ENCODE measurements at regions not wholly inside any gene's neighbourhood (a gene's known extent, or its start where the extent isn't known, plus 50 kb on each side); places are given as distances from the start of the nearest gene placed in this dataset.

GRCh38 chr13:26968431-26969341 is 202.9 kb downstream of the USP12 start:
- Histone ChIP-seq H3K4me3 (no peak overlapping the region), H3K27ac (no peak overlapping the region)

DNA sequence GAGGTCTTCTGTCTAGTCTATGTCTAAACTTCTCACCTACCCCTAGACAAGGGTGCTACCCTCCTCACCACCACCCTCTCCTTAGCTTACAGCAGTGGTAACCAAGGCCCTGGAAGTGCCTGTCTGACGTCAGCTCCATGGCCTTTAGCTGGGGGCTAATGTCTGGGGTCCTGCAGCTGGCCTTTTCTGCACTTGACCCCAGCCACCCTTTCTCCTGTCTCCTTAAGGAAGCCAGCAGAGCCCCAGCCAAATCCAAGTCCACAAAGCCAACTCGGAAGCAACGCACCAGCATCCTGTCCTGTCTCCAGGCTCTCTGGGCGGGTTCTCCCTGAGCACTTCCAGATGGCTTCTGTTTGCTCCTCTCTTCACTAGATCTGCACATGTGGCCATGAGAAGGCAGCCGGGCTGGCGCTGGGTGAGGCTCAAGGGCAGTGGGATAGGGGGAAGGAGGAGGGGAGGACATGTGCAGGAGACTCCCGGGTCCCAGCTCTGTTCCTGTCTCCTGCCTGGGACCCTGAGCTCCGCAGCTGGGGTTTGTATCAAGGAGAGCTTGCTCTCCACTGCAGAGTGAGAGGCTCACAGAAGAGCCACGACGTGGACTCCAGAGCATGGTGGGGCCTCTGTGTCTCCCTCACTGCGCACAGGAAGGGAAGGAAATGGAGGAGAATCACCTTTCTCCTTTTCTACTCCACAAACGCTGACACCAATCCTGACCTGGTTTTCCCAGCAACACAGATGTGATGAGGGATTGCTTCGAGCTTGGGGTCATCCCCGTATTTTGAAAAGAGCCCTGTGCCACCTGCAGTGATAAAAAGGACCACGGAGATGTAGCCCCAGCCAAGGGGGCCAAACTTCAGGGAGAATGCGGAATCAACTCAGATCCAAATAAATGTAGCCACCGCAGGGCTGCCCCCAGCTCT is 204.2 kb downstream of the USP12 start:
- Histone ChIP-seq H3K27ac (no peak overlapping the region), H3K4me3 (no peak overlapping the region)

DNA sequence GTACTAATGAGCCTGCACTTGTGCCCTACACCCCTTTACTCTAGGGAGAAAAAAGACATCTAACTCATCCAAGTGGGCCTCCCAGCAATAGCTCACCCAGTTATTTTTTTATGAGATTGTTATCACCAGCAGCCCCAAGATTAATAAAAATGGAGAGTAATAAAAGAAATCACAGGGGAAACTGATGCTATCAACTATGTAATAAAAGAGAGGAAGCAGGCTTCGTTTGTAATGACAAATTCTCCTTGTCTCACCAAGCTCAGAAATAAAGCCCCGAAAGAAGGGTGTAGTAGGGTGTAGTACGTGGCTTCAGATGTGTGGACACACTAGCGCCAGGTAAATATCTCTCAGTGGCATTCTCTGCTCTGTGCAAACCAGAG is 204.9 kb downstream of the USP12 start:
- Histone ChIP-seq H3K27ac (no peak overlapping the region), H3K4me3 (no peak overlapping the region)

DNA sequence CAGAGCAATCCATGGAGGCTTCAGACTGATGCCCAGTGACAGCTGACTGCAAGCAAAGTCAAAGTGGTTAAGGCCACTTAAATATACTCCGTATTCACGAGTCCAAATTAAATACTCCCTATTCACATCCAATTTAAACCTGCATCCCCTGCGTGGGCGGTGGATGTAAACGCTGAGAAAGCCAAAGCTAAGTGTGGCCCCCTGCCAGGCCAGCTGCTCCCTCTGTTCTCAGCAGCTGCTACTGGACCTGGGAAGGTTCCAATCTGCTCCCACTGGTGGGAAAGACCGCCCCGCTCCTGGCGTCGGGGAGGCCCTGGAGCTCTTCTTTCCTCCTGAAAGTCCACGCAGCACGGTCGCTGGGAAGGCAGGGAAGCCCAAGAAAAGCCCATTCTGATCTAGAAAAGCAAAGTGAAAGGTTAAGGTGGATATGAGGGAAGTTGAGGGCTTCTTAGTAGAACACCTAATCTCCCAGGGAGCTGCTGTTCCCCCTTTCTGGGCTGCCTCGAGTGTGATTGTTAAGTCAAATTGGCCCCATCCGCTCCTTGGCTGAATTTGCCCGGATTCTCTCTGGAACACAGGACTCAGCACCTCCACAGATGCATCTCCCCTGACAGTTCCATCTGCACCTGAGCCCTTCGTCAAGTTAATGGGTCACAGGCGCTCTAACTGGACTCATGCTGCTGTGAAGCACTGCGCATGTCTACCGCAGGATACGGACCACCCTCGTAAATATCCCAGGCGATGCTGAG is 205.5 kb downstream of the USP12 start:
- no peak overlapping the region for H3K27ac ChIP-seq

DNA sequence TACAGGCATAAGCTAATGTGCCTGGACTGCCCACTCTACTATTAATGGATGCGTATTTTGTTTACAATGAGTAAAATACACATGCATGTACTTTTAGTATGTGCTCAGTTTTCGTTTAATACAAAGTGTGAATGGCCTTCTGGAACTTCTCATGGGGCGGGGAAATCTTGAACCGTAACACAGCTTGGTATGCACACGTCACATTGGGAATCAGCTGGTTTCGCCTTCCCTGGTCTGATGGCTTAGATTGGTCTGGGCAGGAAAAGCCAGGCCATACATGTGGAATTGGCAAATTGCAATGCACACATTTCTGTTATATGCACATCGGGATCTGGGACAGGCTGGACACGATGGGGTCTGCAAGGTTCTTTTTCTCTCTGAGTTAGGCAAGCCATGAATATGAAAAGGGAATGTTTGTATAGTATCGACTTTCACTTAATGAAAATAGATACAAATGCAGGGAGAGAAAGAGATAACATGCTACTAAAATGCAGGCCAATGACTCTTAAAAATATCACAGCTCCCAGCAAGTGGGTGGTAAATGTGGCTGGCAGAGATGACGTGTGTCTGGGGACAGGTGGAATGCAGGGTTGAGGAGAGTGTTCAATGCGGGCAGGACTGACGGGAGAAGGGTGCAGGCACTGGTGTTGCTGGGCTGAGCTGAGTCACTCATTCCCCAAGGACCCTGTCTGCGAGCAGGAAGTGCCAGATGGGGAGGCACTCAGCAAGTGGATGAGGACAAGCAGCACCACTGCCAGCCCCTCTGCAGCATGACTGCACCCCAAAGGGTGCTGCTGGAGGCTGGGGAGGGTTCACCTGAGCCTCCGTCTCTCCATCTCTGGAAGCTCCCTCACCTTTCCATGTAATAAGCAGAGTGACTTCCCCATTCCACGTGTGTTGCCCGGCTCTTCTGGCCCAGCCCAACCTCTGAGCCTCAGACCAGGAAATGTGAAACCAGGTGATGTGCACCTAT is 204.0 kb upstream of the GPR12 start:
- Histone ChIP-seq H3K4me3 (no peak overlapping the region), H3K27ac (no peak overlapping the region)

More for the DNA sequence above, 205.5 kb downstream of the USP12 start:
- H3K4me3 ChIP-seq: no peak overlapping the region

- Histone ChIP-seq H3K4me3 (no peak overlapping the region), H3K27ac (no peak overlapping the region)
Measured at GRCh38 chr13:26962671-26963070, 202.1 kb upstream of the GPR12 start.

DNA sequence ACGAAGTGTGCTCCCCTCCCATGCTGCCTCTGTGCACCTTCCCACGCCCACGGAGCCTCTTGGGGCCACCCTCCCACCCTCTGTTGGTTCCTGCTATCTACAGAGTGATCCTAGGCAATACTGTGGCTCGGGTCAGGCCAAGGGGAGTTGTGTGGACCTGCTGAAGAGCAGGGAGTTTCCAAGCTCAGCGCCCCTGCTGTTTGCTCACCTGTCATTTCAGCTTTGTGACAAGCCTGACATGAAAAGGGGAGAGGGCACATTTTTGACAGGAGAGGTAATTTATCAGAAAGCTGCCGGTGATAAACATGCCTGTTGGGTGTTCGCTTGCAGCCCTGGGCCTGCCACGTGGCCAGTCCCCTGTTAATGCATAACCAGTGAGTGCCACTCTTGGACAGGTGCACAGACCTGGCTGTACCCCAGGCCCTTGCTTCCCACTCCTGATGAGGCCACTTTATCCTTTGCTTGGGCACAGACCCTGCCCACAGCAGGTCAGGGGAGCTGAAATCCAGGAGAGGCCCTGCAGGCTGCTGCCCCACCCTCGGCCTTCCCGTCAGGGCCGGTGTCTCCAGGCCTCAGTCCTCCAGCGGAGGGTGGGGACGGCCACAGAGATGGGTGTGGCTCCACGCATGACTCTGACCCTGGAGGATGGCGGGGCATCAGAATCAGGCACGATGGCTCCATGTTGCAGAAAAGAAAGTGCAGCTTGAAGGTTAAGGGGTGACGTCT is 201.5 kb upstream of the GPR12 start:
- Histone ChIP-seq H3K4me3 (no peak overlapping the region), H3K27ac (no peak overlapping the region)

DNA sequence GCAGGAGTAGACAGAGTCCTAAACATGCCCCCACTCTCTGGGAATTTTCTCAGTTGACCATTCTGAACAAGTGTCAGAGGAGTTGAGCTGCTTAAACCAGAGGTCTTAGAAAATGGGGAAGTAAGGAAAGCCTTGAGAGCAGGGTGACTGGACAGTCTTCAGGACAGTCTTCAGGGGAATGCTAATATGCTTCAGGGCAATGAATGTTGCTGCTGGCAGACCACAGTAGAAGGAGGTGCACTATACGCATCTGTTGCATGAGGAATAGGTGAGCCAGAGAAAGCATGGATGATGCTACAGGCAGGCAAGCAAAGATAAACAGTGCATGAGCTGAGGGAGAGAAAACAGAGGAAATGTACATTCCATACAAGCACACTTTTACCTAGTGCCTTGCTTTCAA is 196.6 kb upstream of the GPR12 start:
- H3K4me3 ChIP-seq: no peak overlapping the region
- no peak overlapping the region for H3K27ac ChIP-seq

- H3K4me3 ChIP-seq: no peak overlapping the region
- H3K27ac ChIP-seq: no peak overlapping the region
Measured at GRCh38 chr13:26956522-26957142, 196.0 kb upstream of the GPR12 start.

- no peak overlapping the region for H3K27ac ChIP-seq
- no peak overlapping the region for H3K4me3 ChIP-seq
Measured at GRCh38 chr13:26954976-26955375, 194.4 kb upstream of the GPR12 start.

DNA sequence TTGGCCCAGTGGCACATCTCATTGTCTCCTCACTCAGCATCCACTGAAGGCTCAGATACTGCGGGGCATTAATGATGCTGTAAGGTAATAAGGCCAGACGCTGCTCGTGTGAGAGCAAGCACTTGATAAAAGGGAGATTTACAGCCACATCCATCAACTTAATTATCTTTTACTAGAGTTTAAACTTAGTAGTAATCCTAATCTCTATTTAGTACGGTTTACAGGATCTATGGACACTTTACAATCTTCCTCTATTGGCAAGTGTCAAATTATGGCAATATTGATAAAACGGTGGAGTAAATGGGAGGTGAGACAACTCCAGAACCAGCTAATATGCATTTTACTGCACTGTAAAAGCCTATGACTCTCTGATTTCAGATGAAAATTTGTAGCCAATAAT is 192.7 kb upstream of the GPR12 start:
- Histone ChIP-seq H3K27ac (no peak overlapping the region), H3K4me3 (no peak overlapping the region)

- no peak overlapping the region for H3K27ac ChIP-seq
- no peak overlapping the region for H3K4me3 ChIP-seq
Measured at GRCh38 chr13:26952551-26953143, 192.1 kb upstream of the GPR12 start.

- H3K4me3 ChIP-seq: no peak overlapping the region
- H3K27ac ChIP-seq: no peak overlapping the region
Measured at GRCh38 chr13:26951581-26952177, 191.1 kb upstream of the GPR12 start.

GRCh38 chr13:26950968-26951367 is 190.4 kb upstream of the GPR12 start:
- Histone ChIP-seq H3K27ac (no peak overlapping the region), H3K4me3 (no peak overlapping the region)

DNA sequence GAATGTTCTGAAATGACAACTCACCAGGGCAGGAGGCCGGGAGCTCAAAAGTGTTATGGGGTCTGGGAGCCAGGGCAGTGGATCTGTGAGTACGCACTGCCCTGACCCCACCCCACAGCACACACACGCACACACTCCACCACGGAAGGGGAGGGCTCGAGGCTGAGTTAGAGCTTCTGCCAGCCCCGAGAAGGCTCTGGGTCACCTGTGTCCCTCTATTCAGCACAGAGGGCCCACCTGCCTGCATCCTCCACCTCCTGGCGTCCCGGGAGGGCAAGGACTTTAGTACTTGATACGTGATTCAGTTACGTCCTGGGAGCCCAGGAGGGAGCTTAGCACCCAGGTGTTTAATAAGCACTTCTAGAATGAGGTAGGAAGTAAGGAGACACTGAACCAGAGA is 190.0 kb upstream of the GPR12 start:
- H3K4me3 ChIP-seq: no peak overlapping the region
- no peak overlapping the region for H3K27ac ChIP-seq

DNA sequence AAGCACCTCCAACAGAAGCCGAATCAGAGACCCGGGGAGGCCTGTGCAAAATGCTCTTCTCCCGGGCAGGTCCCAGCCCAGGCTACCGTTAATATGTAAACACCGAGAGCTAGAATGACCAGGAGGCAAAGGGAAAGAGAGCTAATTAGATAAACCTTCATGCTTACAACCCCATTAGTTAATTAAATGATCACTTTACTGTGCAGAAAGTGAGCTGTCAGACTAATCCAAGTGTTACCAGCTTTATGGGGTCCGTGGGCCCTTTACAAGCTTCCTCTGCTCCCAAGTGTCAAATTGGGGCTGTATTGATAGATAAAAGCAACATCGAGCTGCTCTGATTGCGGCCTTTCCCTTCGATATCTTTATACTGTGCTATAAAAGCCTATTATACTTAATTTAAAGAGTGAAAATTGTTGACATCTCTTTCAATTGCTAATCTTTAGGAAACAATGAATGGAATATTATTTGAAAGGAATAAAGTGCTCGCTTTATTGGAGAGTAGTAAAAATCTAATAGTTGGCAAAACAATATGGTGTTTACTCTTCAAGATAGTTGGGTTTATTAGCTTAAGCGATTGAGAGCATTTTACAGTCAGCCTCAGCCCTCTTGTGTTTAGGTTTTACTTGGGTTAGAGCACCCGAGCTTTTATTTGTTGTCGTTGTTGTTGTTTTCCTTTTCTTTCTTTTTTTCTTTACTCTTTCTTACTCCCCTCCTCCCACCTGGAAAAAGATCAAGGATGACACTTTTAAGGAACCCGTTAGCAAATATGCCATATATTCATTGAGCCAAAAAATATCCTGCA is 189.3 kb upstream of the GPR12 start:
- H3K4me3 ChIP-seq: no peak overlapping the region
- H3K27ac ChIP-seq: no peak overlapping the region
